ENCODE measurements at regions not wholly inside any gene's neighbourhood (a gene's known extent, or its start where the extent isn't known, plus 50 kb on each side); places are given as distances from the start of the nearest gene placed in this dataset.
A peak's percentile ranks its signal among the peaks of the same experiment; 100 is the strongest.

DNA sequence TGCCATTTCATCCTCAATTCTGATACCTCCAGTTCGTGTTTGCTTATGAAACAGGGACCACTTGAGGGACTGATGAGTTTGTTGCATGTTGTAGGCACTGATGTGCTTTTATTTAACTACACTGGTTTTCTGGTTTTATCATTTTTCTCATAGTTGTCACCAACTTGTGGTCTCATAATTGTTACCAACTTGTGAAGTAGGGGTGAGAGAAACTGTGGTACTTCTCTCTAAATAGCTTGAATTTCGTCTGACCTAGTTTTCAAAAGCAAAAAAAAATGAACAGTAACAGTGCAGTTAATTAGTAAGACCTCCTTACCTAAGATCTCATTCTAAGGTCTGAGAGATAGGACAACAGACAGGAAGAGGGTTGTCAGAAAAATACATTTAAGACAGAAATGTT lies 78.0 kb downstream of the ANXA2R start:
- intact Hi-C loops (cut with DNase I; ENCODE audit: low total_unique reads) = no loop called here
- no peak for DNase-seq
- no peaks in the 10 kb centered on the region for H3K9me3 ChIP-seq
- no peaks in the 10 kb centered on the region for H3K36me3 ChIP-seq
- no peaks in the 10 kb centered on the region for H3K27me3 ChIP-seq
- H3K4me3 ChIP-seq = no peak overlapping the region
- no peaks in the 10 kb centered on the region for H3K4me1 ChIP-seq
- H3K27ac ChIP-seq = no peak overlapping the region
- TF ChIP-seq POLR2A (IDR thresholded peaks at IDR 0.05) (no peak), CTCF (IDR thresholded peaks at IDR 0.05) (no peak)

- no peak for DNase-seq
- no peaks in the 10 kb centered on the region for H3K36me3 ChIP-seq
- intact Hi-C loops (cut with DNase I; ENCODE audit: low total_unique reads) = no loop called here
- no peak overlapping the region for H3K4me3 ChIP-seq
- TF ChIP-seq CTCF (IDR thresholded peaks at IDR 0.05) (no peak), POLR2A (IDR thresholded peaks at IDR 0.05) (no peak)
- H3K4me1 ChIP-seq = no peaks in the 10 kb centered on the region
- no peaks in the 10 kb centered on the region for H3K27me3 ChIP-seq
- H3K27ac ChIP-seq = no peak overlapping the region
- H3K9me3 ChIP-seq = no peaks in the 10 kb centered on the region
These were observed 79.6 kb downstream of the ANXA2R start for GRCh38 chr5:42960506-42960905.

DNA sequence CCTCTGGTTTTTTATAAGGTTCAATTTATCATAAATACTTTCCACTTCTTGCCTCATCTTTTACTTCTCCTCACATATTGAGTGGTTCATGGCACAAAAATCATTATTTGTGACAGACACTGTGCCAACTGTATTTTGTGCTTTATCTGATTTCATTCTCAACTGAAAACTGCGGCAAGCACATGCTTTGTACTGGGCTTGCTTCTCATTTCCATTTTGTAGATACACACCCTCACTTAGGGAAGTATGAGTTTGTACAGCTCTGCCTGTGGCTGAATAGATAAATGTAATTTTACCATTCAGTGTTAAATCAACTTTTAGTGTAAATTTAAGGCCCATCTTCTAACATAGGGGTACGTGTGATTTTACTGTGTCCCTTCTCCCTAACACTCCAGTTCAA lies 83.6 kb downstream of the ANXA2R start:
- no peak for TF ChIP-seq CTCF (IDR thresholded peaks at IDR 0.05)
- TF ChIP-seq POLR2A (IDR thresholded peaks at IDR 0.05) = no peak
- Histone ChIP-seq H3K4me1 (no peaks in the 10 kb centered on the region), H3K4me3 (no peak overlapping the region), H3K27ac (no peak overlapping the region), H3K36me3 (no peaks in the 10 kb centered on the region), H3K27me3 (peaks cover under 1 to 8% of the 10 kb centered on the region in 2 donors), H3K9me3 (no peaks in the 10 kb centered on the region)
- DNase-seq = no peak
- intact Hi-C loops (cut with DNase I; ENCODE audit: low total_unique reads) = no loop called here

DNA sequence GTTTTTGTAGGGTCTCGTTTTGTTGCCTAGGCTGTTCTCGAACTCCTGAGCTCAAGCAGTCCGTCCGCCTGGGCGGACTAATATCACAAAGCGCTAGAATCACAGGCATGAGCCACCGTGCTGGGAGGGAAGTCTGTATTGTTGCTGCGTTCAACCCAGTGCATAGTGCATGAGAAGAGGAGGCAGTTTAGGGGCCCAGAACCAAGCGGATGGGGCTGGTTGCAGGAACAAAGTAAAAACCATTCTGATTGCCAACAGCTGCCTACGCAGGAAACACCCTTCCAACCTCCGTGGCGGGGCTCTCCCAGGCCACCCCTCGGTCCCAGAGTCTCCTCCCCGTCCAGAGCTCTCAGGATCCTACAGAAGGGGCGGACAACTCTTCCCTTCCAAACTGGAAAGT lies 87.1 kb downstream of the ANXA2R start:
- peaks cover 13 to 31% of the 10 kb centered on the region in 2 donors for H3K27me3 ChIP-seq
- H3K36me3 ChIP-seq = no peaks in the 10 kb centered on the region
- H3K4me3 ChIP-seq = no peak overlapping the region
- no peaks in the 10 kb centered on the region for H3K9me3 ChIP-seq
- H3K27ac ChIP-seq = no peak overlapping the region
- no peak for DNase-seq
- TF ChIP-seq CTCF (IDR thresholded peaks at IDR 0.05) (no peak), POLR2A (IDR thresholded peaks at IDR 0.05) (no peak)
- no peaks in the 10 kb centered on the region for H3K4me1 ChIP-seq
- intact Hi-C loops (cut with DNase I; ENCODE audit: low total_unique reads) = no loop called here

DNA sequence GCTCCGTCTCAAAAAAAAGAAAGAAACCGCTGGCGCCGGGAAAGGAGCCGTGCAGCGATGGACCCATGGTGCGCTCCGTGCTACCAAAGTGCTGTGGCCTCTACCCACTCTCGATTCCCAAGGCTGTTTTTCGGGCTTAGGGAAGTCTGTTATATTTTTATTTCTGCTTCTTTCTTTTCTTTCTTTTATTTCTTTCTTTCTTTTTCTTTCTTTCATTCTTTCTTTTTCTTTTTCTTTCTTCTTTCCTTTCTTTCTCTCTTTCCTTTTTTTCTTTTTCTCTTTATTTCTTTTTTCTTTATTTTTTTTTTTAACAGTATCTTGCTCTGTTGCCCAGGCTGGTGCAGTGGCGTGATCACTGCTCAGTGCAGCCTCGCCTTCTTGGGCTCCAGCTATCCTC lies 87.5 kb downstream of the ANXA2R start:
- peaks cover 13 to 34% of the 10 kb centered on the region in 2 donors for H3K27me3 ChIP-seq
- H3K27ac ChIP-seq = no peak overlapping the region
- H3K4me1 ChIP-seq = no peaks in the 10 kb centered on the region
- no peaks in the 10 kb centered on the region for H3K9me3 ChIP-seq
- no peak for DNase-seq
- no peak for TF ChIP-seq CTCF (IDR thresholded peaks at IDR 0.05)
- no peak for TF ChIP-seq POLR2A (IDR thresholded peaks at IDR 0.05)
- intact Hi-C loops (cut with DNase I; ENCODE audit: low total_unique reads) = no loop called here
- H3K36me3 ChIP-seq = no peaks in the 10 kb centered on the region
- peak overlapping the region; percentile 10 to 49 for H3K4me3 ChIP-seq

Data from uterus (tissue), 3 donors.